NCI-H2196 (cell line): ENCODE measurements at regions not wholly inside any gene's neighbourhood (a gene's known extent, or its start where the extent isn't known, plus 50 kb on each side); places are given as distances from the start of the nearest gene placed in this dataset.

Experiments
- DNase-seq: peaks from one replicate; lab custom pipeline; 2025; ENCODE audit not compliant: unreplicated experiment; lab: John Stamatoyannopoulos, UW

- DNase-seq, result no peak
These were observed 87.8 kb downstream of the PMP22 start for GRCh38 chr17:15177343-15177742.

GRCh38 chr17:15175356-15175755 lies 89.8 kb downstream of the PMP22 start:
- DNase-seq, result no peak

GRCh38 chr17:15171167-15172047 lies 93.7 kb downstream of the PMP22 start:
- DNase-seq, result peak; percentile 17

- DNase-seq, result no peak
These were observed 95.5 kb downstream of the PMP22 start for GRCh38 chr17:15169676-15170075.

- DNase-seq, result no peak
These were observed 96.7 kb downstream of the PMP22 start for GRCh38 chr17:15168379-15168778.

- no peak for DNase-seq
These were observed 103.7 kb downstream of the PMP22 start for GRCh38 chr17:15161395-15161794.

- no peak for DNase-seq
These were observed 108.1 kb downstream of the PMP22 start for GRCh38 chr17:15157051-15157450.

GRCh38 chr17:15154618-15155017 lies 110.5 kb downstream of the PMP22 start:
- DNase-seq, result no peak

GRCh38 chr17:15145621-15146020 lies 119.5 kb downstream of the PMP22 start:
- DNase-seq, result no peak

- no peak for DNase-seq
These were observed 121.6 kb downstream of the PMP22 start for GRCh38 chr17:15143524-15143923.

- DNase-seq, result no peak
These were observed 130.8 kb downstream of the PMP22 start for GRCh38 chr17:15134363-15134762.

- DNase-seq, result no peak
These were observed 131.3 kb downstream of the PMP22 start for GRCh38 chr17:15133826-15134225.

GRCh38 chr17:15133143-15133542 lies 132.0 kb downstream of the PMP22 start:
- DNase-seq, result no peak

- no peak for DNase-seq
These were observed 134.7 kb downstream of the PMP22 start for GRCh38 chr17:15130426-15130825.

- no peak for DNase-seq
These were observed 135.1 kb downstream of the PMP22 start for GRCh38 chr17:15129986-15130385.

GRCh38 chr17:15124746-15125145 lies 140.4 kb downstream of the PMP22 start:
- no peak for DNase-seq

- no peak for DNase-seq
These were observed 140.9 kb downstream of the PMP22 start for GRCh38 chr17:15124264-15124595.

GRCh38 chr17:15123593-15124263 lies 141.4 kb downstream of the PMP22 start:
- DNase-seq, result no peak

- DNase-seq, result no peak
These were observed 142.3 kb downstream of the PMP22 start for GRCh38 chr17:15122857-15123256.

- no peak for DNase-seq
These were observed 143.7 kb downstream of the PMP22 start for GRCh38 chr17:15121426-15121825.

- no peak for DNase-seq
These were observed 145.2 kb downstream of the PMP22 start for GRCh38 chr17:15119968-15120367.

- no peak for DNase-seq
These were observed 147.9 kb downstream of the PMP22 start for GRCh38 chr17:15117239-15117638.
